Suprapubic skin (tissue), 3 donors: ENCODE measurements at regions not wholly inside any gene's neighbourhood (a gene's known extent, or its start where the extent isn't known, plus 50 kb on each side); places are given as distances from the start of the nearest gene placed in this dataset.

ENCODE experiments used
- EP300 ChIP-seq: sonication (generic); formaldehyde crosslinking; IDR thresholded peaks from one replicate; pipeline ENCODE4 v1.6.1; 2017; ENCODE audit warnings: antibody characterized with exemption
- POLR2A ChIP-seq, 2 donors: fragments of 450-650 bp; IDR thresholded peaks; one replicate each; pipeline ENCODE4 v1.6.1; 2017; ENCODE audit warnings: antibody characterized with exemption in 2 of 2, mild to moderate bottlenecking in 2 of 2, moderate library complexity in 2 of 2
- TF ChIP-seq, protein P1 (sequence below), 2 donors: fragments of 200-600 bp in 1 of 2; fragments of 450-650 bp in 1 of 2; sonication (generic) in 1 of 2; IDR thresholded peaks; one replicate each; pipeline ENCODE4 v1.5.1; 2016 to 2019; ENCODE audit warnings: antibody characterized with exemption in 2 of 2, mild to moderate bottlenecking in 1 of 2, moderate library complexity in 1 of 2

DNA sequence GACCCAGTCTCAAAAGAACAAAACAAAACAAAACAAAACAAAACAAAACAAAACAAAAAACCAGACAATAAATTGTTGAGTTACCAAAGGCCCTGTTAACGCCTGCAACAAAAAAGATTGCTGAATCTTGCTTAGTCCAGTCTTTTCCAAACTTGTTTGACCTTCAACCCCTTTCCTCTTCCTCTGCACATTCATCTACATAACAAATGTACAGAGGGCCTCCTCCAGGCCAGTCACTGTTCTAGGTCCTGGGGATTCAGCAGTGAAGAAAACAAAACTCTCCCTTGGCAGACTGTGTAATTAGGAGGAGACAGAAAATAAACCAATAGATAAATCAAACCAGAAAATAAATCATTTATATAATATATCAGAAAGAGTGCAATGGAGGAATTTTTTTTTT, 294.0 kb upstream of the ADGRL2 start:
- TF ChIP-seq, protein P1, sequence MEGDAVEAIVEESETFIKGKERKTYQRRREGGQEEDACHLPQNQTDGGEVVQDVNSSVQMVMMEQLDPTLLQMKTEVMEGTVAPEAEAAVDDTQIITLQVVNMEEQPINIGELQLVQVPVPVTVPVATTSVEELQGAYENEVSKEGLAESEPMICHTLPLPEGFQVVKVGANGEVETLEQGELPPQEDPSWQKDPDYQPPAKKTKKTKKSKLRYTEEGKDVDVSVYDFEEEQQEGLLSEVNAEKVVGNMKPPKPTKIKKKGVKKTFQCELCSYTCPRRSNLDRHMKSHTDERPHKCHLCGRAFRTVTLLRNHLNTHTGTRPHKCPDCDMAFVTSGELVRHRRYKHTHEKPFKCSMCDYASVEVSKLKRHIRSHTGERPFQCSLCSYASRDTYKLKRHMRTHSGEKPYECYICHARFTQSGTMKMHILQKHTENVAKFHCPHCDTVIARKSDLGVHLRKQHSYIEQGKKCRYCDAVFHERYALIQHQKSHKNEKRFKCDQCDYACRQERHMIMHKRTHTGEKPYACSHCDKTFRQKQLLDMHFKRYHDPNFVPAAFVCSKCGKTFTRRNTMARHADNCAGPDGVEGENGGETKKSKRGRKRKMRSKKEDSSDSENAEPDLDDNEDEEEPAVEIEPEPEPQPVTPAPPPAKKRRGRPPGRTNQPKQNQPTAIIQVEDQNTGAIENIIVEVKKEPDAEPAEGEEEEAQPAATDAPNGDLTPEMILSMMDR (IDR thresholded peaks at IDR 0.05), result no peak
- no peak for TF ChIP-seq POLR2A (IDR thresholded peaks at IDR 0.05)
- no peak for TF ChIP-seq EP300
